Activated CD8-positive, alpha-beta memory T cell treated with anti-CD3 and anti-CD28 coated beads for 36 hours (primary cell): ENCODE measurements at regions not wholly inside any gene's neighbourhood (a gene's known extent, or its start where the extent isn't known, plus 50 kb on each side); places are given as distances from the start of the nearest gene placed in this dataset.
"Not testable (repeated sequence)": the region's sequence is repeated elsewhere in the genome, so short reads cannot be mapped to it uniquely, and the experiment has no call there.

Experiments used
- CTCF ChIA-PET: fragments of 350-600 bp; sonication (Branson Sonifier 250); formaldehyde crosslinking; loops from one replicate; lab custom pipeline; 2021; ENCODE audit warnings: antibody characterized with exemption; lab: Charles Lee
- POLR2A ChIA-PET: fragments of 350-600 bp; sonication (Branson Sonifier 250); formaldehyde crosslinking; loops from one replicate; lab custom pipeline; 2021; ENCODE audit warnings: antibody characterized with exemption; lab: Charles Lee

DNA sequence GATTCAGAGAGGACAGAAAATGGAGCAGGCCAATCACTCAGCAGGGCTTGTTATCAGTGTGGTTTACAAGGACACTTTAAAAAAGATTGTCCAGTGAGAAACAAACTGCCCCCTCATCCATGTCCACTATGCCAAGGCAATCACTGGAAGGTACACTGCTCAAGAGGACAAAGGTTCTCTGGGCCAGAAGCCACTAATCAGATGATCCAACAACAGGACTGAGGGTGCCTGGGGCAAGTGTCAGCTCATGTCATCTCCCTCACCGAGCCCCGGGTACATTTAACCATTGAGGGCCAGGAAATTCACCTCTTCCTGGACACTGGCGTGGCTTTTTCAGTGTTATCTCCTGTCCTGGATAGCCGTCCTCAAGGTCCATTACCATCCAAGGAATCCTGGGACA is 513.7 kb upstream of the EPHA6 start:
- ChIA-PET POLR2A (no interaction called here), CTCF (no interaction called here)

DNA sequence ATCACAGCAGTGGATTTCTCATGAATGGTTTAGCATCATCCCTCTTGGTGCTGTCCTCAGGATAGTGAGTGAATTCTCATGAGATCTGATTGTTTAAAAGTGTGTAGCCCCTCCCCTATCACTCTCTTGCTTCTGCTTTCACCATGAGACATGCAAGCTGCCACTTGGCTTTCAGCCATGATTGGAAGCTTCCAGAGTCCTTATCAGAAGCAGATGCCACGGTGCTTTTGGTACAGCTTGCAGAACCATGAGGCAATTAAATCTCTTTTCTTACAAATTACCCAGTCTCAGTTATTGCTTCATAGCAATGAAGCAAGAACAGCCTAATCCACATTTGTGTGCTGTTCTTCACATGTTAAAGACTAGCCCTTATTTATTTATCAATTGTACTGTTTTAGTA is 495.2 kb upstream of the EPHA6 start:
- ChIA-PET POLR2A (no interaction called here), CTCF (no interaction called here)

DNA sequence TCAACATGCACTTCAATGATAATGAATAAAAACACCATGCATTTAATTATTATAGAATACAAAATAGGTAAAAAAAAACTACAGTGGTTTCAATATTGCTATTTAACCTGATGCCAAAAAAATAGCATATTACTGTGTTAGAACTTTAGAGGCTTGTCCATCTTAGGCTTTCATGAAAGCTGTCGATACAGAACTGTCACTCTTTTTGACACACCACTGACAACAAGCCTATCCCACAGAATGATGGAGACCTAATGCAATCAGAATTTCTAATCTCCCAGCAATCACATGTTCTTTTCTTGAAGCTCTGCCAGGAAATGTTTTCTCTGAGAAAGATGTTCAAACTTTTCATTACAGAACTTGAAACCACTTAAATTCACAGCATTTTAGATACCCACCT is 490.3 kb upstream of the EPHA6 start:
- ChIA-PET POLR2A (no interaction called here), CTCF (no interaction called here)

DNA sequence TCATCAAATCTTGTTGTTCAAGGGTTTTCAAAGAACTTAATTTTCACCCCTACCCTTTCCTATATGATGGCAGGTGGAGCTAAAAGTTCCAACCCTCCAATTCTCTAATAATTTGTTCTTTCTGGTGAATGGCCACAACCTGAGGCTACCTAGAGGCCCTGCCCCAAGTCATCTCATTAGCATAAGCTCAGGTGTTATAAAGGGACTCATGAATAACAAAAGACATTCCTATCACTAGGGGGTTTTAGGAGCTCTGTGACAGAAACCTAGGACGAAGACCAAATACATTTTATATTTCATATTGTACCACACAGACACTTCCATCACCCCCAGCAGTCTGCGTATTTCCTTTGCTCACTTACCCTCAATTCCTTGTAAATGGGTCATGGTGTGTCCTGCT is 483.6 kb upstream of the EPHA6 start:
- CTCF ChIA-PET = no interaction called here
- POLR2A ChIA-PET = no interaction called here

DNA sequence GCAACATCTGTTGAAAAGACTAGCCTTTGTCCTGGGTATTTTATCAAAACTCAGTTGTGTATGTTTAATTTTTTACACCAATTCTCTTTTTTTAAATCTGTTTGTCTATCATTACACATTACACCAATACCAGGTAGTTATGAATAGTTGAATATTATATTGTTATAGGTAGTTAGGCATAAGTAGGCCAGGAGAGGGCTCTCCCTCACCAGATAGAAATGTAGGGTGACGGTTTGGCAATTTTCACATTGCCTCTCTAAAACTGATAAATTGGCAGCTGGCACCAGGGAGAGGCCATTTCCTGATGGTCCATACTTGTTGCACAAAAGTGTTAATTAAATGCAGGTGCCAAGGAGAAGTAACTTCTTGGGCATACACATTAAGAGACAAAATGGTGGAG is 483.1 kb upstream of the EPHA6 start:
- ChIA-PET POLR2A (no interaction called here), CTCF (no interaction called here)

DNA sequence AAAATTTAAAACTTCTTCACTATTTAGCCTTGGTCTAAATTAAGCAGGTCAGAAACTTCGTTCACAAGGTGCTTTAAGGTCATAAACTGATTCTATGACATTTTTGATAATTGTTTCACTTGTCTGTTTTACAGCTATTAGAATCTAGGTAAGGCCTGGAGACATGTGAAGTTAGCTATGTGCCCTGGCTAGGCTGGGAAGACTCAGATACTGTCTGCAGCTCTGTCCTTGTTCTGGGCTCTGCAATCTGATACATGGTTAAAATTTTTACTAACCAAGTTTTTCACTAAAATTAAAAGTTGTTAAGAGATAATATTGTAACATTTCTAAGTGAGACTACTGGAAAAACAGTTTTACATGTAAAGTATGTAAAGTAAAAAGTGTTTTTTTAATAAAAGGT is 479.6 kb upstream of the EPHA6 start:
- CTCF ChIA-PET = no interaction called here
- POLR2A ChIA-PET = no interaction called here

DNA sequence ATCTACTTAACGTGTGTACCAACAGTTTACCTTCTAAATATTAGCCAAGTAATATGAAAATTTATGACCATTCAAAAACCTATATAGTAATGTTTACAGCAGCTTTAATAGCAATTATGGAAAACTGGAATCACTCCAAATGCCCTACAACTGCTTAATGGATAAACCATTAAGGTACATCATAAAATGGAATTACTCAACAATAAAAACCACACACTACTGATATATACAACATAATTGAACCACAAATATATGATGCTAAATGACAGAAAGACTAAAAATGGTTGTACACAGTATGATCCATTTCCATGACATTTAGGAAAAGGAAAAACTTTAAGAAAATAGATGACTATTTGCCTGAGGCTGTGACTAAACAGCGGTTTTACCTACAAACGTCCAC is 467.1 kb upstream of the EPHA6 start:
- POLR2A ChIA-PET = no interaction called here
- CTCF ChIA-PET = no interaction called here

DNA sequence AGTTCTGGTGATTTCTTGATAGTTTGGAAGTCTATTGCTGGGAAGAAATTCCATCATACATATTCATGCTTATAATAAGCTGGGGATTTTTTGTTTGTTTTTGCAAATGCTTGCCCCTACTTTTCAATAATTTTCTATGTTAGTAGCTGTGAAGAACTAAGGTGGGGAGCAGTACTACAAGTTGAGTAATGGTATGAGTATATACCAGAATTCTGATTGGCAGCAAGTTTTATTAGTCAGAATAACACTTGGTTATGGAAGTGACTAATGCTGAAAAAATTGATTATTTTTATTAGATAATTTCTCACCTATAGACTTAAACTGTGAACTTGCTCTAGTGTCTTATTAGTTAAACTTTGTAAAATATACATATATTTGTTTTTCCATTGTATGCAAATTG is 462.8 kb upstream of the EPHA6 start:
- POLR2A ChIA-PET, CTCF ChIA-PET: not testable (repeated sequence)

DNA sequence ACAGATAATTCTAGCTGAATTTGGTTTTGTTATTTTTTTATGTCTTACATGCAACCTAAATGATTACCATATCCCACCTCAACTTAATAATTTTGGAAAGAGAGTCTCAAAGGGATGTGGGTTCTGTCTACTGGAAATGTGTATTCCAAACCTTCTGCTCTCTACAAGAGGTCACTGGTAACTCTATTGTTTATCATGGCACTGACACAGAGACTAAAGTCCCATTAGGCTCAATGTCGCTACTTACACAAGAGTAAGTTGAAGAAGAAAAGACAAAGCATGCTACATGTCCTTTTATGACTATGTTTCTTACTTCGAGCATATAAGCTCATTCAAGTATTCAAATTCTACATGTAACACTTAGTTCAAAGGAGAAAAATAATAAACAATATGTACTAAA is 460.3 kb upstream of the EPHA6 start:
- CTCF ChIA-PET = no interaction called here
- POLR2A ChIA-PET = no interaction called here

DNA sequence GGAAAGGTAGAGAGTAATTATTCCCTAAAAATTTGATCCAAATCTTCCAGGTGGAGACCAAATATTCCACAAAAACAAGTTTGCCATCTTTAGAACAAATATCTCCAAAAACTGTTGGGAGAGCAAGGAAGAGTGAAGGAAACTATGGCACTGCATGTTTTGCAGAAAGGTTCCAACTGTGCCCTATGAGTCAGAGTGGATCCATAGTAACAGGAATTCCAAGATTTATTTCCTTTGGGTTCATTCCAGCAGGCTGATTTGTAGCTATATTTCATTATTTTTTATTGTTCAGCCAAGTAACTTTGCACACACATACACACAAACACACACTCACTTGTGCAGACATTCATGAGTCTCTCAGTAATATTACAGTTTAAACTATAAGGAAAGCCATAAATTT is 459.7 kb upstream of the EPHA6 start:
- CTCF ChIA-PET = no interaction called here
- POLR2A ChIA-PET = no interaction called here

DNA sequence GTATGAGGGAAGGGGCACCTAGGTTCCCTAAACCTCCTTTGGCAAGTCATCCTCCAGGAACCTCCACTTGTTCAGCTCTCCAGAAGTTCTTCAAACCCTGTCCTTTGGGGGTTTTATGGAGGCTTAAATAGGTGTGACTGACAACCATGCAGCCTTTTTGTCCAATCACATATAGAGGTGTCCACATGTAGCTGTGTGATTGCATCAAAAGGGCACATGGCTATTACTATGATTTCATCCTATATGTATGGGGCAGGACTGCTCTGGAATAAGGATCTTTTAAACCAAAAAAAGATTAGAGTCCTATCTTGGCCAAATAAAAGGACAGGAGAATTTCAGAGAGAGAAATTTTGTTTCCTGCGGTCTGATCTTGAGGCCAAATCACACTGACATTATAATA is 453.2 kb upstream of the EPHA6 start:
- CTCF ChIA-PET = no interaction called here
- POLR2A ChIA-PET = no interaction called here

DNA sequence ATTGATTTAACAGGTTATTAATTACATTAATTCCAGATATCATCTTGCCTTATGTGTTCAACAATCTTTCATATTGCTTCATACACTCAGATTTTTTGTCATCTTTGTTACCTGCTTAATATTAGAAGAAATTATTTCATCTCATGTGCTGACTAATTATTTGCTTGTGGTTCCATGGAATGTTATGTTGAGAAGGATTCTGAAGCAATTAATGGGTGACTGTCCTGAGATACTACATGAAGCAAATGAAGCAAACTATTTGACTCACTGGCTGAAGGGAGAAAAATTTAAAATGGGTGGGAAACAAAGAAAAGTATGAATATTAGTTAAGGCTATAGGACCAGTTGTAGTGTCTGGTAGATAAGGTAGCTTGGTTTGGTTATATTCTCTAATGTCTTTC is 443.8 kb upstream of the EPHA6 start:
- POLR2A ChIA-PET = no interaction called here
- CTCF ChIA-PET = no interaction called here

DNA sequence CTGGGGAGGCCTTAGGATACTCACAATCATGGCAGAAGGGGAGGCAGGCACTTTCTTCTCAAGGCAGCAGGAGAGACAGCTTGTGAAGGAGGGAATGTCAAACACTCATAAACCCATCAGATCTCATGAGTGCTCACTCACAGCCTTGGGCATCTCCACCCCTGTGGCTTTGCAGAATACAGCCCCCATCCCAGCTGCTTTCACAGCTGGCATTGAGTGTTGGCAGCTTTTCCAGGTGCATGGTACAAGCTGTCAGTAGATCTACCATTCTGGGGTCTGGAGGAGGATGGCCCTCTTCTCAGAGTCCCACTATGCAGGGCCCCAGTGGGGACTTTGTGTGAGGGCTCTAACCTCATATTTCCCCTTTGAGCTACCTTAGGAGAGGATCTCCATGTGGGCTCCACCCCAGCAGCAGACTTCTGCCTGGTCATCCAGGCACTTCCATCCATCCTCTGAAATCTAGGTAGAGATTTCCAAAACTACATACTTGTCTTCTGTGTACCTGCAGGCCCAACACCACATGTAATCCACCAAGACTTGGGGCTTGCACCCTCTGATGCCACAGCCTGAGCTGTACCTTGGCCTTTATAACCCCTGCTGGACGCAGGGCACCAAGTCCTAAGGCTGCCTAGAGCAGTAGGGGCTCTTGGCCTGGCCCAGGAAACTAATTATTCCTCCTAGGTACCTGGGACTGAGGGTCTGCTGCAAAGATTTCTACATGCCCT is 404.2 kb upstream of the EPHA6 start:
- CTCF ChIA-PET = no interaction called here
- POLR2A ChIA-PET = no interaction called here

DNA sequence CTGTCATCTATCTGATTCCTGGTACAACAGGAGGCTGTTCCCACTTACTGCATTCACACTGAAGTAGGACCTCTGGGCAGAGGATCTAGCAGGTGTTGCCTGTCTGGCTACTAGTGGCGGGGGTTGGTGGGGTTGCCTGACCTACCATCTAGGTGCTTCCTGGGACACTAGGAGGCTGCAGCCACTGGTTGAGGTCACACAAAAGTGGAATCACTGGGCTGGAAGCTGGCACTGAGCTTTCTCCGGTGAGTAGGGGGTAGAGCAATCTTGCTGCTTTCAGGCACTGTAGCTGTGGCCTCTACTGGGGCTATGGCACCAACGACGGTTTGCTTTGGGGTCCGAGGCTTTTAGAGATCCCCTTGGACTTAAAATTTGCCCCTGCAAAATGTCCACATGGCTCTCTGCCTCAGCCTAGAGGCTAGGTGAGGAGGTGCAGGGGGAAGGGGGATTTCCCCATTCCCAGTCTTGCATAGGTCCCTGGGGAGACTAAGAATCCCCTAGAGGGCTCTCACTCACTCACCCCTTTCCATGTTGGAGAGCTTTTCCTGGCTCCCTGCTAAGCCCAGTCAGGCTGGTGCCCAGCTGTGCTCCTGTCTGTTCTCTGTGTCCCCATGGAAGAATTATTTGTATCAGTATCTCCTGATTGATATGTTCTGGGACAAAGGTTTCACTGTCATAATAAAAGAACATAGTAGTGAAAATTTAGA is 397.7 kb upstream of the EPHA6 start:
- ChIA-PET CTCF (no interaction called here), POLR2A (no interaction called here)

DNA sequence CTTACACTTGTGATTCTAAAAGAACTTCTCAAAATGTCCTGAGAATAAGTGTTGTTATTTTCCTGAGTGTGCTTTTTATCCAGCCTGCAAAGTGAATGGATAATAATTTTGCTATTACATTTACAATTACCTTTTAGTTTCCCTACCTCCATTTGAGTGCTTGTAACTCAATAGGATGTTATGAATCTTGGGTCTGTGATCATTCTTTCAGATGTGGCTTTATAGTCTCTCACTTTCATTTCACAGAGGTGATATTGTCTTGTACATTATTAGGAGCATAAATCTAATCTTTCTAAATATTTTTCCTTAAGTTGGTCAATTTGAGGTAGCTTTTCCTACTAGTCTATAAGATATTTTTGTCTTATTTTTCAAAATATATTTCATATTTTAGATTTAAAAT is 386.3 kb upstream of the EPHA6 start:
- ChIA-PET POLR2A (no interaction called here), CTCF (no interaction called here)

DNA sequence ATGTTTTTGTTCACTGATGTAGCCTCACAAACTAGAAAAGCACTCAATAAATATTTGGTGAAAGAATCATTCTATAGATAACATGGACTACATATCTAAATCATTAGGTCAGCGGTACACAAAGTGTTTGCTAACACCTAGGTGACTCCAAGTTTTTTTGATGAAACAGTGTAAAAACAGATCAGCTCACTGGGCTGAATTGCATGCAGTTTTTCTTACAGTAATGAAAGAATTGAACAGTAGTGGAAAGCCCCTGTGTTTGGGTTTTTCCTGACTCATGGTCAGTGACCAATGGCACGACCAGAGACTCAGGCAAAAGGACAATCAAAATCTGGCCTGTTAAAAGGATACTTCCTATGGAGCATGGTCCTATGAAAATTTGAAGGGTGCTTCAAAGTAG is 384.3 kb upstream of the EPHA6 start:
- CTCF ChIA-PET = no interaction called here
- POLR2A ChIA-PET = no interaction called here

DNA sequence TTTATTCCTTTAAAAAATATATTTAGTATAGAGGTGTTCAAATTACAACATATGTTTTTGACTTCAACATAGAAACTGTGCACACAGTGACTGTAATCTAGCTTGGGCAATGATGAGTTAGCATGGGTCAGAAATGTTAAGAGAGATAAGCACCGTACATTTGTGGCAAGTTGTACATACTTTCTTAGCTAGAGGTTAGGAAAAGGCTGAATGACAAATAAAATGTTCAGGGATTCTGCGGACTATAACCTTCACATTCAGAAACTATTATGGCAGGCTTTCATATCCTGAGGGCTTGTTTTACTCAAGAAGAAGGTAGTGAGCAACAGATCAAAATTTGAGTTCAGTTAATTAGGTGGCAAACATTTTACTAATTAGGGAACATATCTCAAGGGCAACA is 379.7 kb upstream of the EPHA6 start:
- CTCF ChIA-PET = no interaction called here
- POLR2A ChIA-PET = no interaction called here

DNA sequence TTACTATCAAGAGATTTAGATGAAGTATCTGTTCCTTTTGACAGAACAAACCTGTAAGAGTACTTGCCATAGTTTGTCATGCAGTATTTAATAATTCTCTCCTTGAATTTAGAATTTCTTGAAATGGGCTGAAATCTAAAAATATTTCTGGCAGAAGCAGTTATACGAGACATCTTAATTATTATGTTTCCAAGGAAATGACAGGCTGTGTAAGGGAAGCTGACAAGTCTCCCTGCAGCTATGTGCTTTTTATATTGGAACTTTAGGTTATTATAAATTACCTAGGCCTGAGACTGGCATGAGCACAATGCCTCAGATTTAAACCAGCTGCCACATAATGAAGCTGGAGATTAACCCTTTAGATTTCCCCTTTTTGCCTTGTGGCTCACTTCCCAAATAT is 365.0 kb upstream of the EPHA6 start:
- POLR2A ChIA-PET = no interaction called here
- CTCF ChIA-PET = no interaction called here

DNA sequence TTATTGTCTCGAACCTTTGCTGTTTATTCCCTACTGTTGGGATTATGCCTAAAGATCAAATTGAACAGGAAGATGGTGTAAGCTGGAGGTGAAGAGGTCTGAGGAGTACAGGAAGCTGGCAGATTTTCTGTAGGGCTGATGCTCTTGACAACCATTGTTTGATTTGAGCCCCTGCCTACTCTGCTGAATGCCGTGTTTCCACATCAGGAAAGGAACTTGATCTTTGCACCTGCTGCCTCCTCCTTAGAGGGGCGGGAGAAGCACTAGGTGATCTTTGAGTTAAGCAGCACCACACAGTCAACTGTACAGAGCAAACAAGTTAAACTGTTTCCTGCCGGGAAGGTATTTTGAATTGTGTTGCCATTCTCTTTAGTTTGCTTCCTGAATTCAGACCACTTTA is 364.6 kb upstream of the EPHA6 start:
- POLR2A ChIA-PET = no interaction called here
- CTCF ChIA-PET = no interaction called here

DNA sequence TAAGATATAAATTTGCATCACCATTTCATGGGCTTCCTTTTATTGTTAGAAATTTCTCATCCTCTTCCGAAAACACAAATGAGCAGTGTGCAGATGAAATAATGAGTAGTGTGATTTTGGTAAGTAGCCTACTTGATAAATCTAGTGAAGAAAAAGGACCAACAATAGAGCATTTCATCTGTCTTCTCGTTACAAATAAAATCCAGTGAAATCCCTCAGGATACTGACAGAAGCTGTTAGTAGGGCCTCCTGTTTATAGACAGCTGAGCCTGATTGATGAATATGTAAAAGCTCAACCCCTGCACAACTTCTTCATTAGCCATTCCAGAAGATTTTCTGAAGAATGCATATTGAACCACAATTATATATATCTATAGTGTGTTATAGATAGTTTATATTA is 363.7 kb upstream of the EPHA6 start:
- POLR2A ChIA-PET = no interaction called here

DNA sequence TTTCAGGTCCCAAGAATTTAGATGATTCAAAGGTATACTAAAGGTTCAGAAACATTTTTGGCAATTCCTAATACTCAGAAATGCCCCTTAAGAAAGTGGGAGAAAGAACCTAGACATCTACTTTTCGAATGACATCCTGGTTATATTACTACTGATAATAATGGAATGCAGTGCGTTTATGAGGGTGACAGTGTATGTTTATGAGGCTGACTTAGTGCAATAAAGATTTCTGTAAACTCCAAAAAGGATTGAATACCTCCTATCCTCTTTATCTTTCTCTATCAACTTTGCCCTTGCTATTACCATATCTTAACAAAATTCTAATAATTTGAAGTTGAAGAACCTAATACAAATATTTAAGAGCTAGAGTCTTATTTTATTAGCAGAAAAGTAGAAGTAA is 348.9 kb upstream of the EPHA6 start:
- ChIA-PET POLR2A (no interaction called here), CTCF (no interaction called here)

More for the DNA sequence above, 363.7 kb upstream of the EPHA6 start:
- CTCF ChIA-PET = no interaction called here

DNA sequence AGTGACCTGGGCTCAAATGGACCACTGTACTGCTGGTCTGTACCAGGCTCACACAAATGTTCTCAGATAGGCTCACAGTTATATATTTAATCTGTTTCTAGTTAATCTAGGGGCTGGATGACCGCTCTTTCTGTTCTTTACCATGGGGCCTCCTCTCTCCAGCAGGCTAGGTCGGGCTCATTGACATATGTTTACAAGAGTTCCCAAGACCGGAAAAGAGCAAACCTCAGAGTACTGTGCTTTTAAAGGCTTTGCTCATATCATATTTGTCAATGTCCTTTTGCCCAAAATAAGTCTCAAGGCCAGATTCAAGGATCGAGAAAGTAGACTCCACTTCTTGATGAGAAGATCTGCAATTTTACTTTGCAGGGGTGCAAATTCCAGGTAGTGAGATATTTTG is 348.0 kb upstream of the EPHA6 start:
- POLR2A ChIA-PET = no interaction called here
- CTCF ChIA-PET = no interaction called here
